HL-60 (cell line): ENCODE measurements at regions not wholly inside any gene's neighbourhood (a gene's known extent, or its start where the extent isn't known, plus 50 kb on each side); places are given as distances from the start of the nearest gene placed in this dataset.

Source experiments
- POLR2AphosphoS5 ChIP-seq: IDR thresholded peaks from 2 replicates; pipeline ENCODE4 v1.6.1; 2012; ENCODE audit warnings: low read depth
- TF ChIP-seq, protein P1 (sequence below): IDR thresholded peaks from one replicate; pipeline ENCODE4 v1.5.1; 2011; ENCODE audit warnings: low read length, control low read depth, inconsistent platforms; ENCODE audit not compliant: insufficient read depth
- TF ChIP-seq, protein P2 (sequence below): IDR thresholded peaks from 2 replicates; pipeline ENCODE4 v1.6.1; 2012; ENCODE audit warnings: low read depth; ENCODE audit not compliant: insufficient replicate concordance

DNA sequence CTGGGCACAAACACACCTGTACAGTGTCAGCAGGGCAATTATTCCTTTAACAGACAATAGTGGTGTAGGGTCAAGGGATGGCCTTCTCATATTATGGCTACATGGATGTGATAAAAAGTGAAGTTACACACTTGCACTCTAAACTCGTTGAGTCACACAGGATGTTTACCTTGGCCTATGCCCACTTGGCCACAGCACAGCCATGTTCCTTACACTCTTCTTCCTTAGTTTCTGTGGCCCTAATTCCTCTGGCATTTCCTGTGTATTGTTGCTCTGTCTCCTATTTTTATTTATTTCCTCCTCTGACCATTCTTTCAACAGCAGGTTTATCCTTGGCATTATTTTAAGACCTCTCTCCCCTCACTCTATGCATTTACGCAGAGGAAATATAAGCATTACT, 86.8 kb upstream of the NPFFR2 start:
- TF ChIP-seq, protein P1, sequence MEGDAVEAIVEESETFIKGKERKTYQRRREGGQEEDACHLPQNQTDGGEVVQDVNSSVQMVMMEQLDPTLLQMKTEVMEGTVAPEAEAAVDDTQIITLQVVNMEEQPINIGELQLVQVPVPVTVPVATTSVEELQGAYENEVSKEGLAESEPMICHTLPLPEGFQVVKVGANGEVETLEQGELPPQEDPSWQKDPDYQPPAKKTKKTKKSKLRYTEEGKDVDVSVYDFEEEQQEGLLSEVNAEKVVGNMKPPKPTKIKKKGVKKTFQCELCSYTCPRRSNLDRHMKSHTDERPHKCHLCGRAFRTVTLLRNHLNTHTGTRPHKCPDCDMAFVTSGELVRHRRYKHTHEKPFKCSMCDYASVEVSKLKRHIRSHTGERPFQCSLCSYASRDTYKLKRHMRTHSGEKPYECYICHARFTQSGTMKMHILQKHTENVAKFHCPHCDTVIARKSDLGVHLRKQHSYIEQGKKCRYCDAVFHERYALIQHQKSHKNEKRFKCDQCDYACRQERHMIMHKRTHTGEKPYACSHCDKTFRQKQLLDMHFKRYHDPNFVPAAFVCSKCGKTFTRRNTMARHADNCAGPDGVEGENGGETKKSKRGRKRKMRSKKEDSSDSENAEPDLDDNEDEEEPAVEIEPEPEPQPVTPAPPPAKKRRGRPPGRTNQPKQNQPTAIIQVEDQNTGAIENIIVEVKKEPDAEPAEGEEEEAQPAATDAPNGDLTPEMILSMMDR: no peak
- no peak for TF ChIP-seq POLR2AphosphoS5
- TF ChIP-seq, protein P2, sequence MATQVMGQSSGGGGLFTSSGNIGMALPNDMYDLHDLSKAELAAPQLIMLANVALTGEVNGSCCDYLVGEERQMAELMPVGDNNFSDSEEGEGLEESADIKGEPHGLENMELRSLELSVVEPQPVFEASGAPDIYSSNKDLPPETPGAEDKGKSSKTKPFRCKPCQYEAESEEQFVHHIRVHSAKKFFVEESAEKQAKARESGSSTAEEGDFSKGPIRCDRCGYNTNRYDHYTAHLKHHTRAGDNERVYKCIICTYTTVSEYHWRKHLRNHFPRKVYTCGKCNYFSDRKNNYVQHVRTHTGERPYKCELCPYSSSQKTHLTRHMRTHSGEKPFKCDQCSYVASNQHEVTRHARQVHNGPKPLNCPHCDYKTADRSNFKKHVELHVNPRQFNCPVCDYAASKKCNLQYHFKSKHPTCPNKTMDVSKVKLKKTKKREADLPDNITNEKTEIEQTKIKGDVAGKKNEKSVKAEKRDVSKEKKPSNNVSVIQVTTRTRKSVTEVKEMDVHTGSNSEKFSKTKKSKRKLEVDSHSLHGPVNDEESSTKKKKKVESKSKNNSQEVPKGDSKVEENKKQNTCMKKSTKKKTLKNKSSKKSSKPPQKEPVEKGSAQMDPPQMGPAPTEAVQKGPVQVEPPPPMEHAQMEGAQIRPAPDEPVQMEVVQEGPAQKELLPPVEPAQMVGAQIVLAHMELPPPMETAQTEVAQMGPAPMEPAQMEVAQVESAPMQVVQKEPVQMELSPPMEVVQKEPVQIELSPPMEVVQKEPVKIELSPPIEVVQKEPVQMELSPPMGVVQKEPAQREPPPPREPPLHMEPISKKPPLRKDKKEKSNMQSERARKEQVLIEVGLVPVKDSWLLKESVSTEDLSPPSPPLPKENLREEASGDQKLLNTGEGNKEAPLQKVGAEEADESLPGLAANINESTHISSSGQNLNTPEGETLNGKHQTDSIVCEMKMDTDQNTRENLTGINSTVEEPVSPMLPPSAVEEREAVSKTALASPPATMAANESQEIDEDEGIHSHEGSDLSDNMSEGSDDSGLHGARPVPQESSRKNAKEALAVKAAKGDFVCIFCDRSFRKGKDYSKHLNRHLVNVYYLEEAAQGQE: no peak
